ENCODE measurements at regions not wholly inside any gene's neighbourhood (a gene's known extent, or its start where the extent isn't known, plus 50 kb on each side); places are given as distances from the start of the nearest gene placed in this dataset.

DNA sequence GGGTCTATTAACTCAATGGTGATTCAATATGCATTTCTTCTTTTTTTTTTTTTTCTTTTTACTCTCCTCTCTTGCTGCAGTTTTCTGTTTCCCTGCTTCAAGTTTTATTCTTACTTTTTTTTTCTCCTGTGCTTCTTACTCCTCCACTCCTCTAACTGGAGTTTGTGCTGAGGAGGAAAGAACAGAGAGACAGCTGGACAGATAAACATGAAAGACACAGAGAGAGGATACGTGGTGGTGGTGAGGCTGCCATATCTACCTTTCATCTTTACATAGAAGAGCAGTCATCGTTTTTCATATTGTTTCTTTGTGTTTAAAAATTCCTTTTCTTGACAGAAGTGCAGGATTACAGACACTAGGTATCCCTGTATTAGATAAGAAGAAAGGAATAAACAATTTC, 262.8 kb downstream of the OTOL1 start:
- TF ChIP-seq, protein P1, sequence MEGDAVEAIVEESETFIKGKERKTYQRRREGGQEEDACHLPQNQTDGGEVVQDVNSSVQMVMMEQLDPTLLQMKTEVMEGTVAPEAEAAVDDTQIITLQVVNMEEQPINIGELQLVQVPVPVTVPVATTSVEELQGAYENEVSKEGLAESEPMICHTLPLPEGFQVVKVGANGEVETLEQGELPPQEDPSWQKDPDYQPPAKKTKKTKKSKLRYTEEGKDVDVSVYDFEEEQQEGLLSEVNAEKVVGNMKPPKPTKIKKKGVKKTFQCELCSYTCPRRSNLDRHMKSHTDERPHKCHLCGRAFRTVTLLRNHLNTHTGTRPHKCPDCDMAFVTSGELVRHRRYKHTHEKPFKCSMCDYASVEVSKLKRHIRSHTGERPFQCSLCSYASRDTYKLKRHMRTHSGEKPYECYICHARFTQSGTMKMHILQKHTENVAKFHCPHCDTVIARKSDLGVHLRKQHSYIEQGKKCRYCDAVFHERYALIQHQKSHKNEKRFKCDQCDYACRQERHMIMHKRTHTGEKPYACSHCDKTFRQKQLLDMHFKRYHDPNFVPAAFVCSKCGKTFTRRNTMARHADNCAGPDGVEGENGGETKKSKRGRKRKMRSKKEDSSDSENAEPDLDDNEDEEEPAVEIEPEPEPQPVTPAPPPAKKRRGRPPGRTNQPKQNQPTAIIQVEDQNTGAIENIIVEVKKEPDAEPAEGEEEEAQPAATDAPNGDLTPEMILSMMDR (IDR thresholded peaks at IDR 0.05; ENCODE audit: insufficient read depth, low read length, poor library complexity, severe bottlenecking): no peak
- DNase-seq (ENCODE audit: extremely low read depth, insufficient read length): no peak
- H3K4me3 ChIP-seq (replicated peaks; ENCODE audit: low read depth, low read length): no peak overlapping the region
- H3K36me3 ChIP-seq (ENCODE audit: control insufficient read depth, insufficient read depth, low read length): no peaks in the 10 kb centered on the region
- H3K27me3 ChIP-seq (replicated peaks; ENCODE audit: control insufficient read depth, insufficient read depth, low read length): no peaks in the 10 kb centered on the region

DNA sequence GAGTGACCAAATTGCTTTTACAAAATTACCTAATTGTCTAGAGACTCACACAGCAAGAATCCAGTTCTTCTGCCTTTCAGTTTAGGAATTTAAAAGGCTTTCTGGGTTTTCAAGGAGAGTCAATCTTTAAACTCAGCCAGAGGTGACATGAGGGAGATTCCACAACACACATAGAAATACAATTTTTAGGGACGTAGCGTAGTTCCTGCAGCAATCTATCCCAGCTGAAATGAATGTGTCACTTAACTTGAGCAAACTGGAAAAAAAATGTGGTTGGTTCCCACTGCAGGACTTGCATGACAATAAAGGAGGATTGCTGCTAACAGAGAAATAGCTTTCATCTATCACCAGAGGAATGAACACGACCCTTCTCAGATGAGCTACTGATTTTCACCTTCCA, 269.7 kb downstream of the OTOL1 start:
- TF ChIP-seq, protein P1 (IDR thresholded peaks at IDR 0.05; ENCODE audit: insufficient read depth, low read length, poor library complexity, severe bottlenecking): no peak
- no peak overlapping the region for H3K4me3 ChIP-seq (replicated peaks; ENCODE audit: low read depth, low read length)
- DNase-seq (ENCODE audit: extremely low read depth, insufficient read length): no peak
- no peaks in the 10 kb centered on the region for H3K27me3 ChIP-seq (replicated peaks; ENCODE audit: control insufficient read depth, insufficient read depth, low read length)
- H3K36me3 ChIP-seq (ENCODE audit: control insufficient read depth, insufficient read depth, low read length): no peaks in the 10 kb centered on the region

DNA sequence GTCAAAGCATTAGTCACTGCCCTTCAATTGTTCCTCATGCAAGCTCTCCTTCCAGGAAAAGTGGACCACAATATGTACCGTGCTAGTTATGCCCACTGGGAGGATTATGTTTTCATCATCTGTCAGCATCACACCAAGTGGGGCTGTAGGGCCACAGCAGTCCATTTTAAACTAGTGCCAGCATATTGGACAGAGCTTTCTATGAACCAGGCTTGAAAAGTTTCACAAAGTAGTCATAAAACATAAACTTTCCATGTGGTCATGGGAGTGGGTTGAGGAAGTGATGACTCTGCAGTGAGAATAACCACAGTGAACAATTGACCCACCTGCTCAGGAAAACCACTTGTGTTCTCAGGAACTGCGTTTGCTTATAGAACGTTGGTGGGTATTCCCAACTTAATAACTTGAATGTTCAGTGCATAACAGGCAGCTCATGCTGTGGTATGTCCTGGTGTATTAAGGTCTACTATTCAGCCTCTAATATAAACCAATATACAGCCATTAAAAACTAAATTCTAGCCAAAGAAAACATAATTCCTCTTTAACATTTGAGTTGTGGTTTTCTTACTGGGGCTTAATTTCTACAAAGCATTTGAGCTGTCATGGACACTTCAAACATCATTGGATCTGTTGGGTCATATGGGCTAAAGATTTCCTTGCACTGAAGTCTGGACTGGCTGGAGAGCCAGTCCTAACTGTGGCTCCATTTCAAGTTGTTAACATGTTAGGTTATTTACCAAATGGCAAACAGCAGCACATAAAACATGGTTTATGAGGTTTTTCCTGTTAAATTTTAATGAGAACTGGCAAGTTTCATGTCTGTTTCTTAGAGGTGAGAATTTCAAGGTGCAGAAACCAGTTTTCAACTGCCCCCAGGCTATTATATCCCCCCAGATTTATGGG, 274.1 kb downstream of the OTOL1 start:
- TF ChIP-seq, protein P1 (IDR thresholded peaks at IDR 0.05; ENCODE audit: insufficient read depth, low read length, poor library complexity, severe bottlenecking): no peak
- Histone ChIP-seq H3K36me3 (ENCODE audit: control insufficient read depth, insufficient read depth, low read length) (no peaks in the 10 kb centered on the region), H3K4me3 (replicated peaks; ENCODE audit: low read depth, low read length) (no peak overlapping the region), H3K27me3 (replicated peaks; ENCODE audit: control insufficient read depth, insufficient read depth, low read length) (no peaks in the 10 kb centered on the region)
- peak; percentile 44 for DNase-seq (ENCODE audit: extremely low read depth, insufficient read length)

DNA sequence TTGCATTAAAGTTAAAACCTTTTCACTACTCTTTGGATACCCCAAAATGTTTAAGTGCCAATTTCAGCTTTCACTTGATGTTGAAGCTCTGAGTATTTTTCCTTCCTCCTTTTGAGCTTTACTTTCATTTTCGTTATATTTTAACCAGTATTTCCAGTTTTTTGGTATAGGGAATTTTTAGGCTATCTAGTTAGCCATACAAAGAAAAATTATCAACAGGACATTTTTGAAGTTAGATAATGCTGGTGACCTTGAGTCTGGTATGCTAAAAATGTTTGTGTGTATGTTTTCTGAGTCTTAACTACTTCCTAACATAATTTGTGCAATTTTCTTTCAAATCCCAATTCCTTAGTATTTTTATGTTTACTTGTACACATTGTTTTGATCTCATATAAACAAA, 284.8 kb downstream of the OTOL1 start:
- Histone ChIP-seq H3K27me3 (replicated peaks; ENCODE audit: control insufficient read depth, insufficient read depth, low read length) (no peaks in the 10 kb centered on the region), H3K4me3 (replicated peaks; ENCODE audit: low read depth, low read length) (no peak overlapping the region), H3K36me3 (ENCODE audit: control insufficient read depth, insufficient read depth, low read length) (no peaks in the 10 kb centered on the region)
- TF ChIP-seq, protein P1 (IDR thresholded peaks at IDR 0.05; ENCODE audit: insufficient read depth, low read length, poor library complexity, severe bottlenecking): no peak
- no peak for DNase-seq (ENCODE audit: extremely low read depth, insufficient read length)

DNA sequence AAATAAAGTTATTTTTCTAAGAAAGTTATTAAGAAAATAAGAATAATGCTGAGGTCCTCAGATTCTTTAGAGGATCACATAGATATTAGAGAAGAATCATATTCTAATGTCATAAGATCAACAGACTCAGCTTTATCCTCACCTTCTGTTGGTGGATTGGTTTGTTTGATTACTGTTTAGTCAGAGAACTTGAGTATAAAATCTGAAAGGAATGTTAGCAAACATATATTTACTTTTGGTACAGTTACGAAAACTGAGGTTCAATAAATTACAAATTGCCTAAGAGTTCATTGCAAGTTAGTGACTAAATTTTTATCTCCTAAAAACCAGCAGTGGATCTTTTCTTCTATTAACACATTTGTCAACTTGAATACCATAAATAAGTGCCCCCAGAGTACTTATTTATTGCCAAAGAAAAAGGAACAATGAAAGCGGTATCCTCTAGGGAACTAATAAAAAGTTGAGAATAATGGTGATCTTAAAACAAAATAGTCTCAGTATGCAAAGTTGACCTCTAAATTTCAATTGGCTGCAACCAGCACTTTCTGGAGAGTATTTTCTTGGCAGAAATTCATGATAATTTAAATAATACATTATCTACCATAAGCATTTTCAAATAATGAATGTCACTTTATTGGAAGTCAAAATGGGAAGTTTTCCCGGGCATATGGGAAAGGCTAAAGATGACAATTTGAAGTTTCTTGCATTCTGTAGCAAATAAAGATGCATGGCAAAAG, 296.8 kb downstream of the OTOL1 start:
- no peaks in the 10 kb centered on the region for H3K36me3 ChIP-seq (ENCODE audit: control insufficient read depth, insufficient read depth, low read length)
- TF ChIP-seq, protein P1 (IDR thresholded peaks at IDR 0.05; ENCODE audit: insufficient read depth, low read length, poor library complexity, severe bottlenecking): no peak
- no peak overlapping the region for H3K4me3 ChIP-seq (replicated peaks; ENCODE audit: low read depth, low read length)
- DNase-seq (ENCODE audit: extremely low read depth, insufficient read length): no peak
- no peaks in the 10 kb centered on the region for H3K27me3 ChIP-seq (replicated peaks; ENCODE audit: control insufficient read depth, insufficient read depth, low read length)
